ENCODE measurements at regions not wholly inside any gene's neighbourhood (a gene's known extent, or its start where the extent isn't known, plus 50 kb on each side); places are given as distances from the start of the nearest gene placed in this dataset.

DNA sequence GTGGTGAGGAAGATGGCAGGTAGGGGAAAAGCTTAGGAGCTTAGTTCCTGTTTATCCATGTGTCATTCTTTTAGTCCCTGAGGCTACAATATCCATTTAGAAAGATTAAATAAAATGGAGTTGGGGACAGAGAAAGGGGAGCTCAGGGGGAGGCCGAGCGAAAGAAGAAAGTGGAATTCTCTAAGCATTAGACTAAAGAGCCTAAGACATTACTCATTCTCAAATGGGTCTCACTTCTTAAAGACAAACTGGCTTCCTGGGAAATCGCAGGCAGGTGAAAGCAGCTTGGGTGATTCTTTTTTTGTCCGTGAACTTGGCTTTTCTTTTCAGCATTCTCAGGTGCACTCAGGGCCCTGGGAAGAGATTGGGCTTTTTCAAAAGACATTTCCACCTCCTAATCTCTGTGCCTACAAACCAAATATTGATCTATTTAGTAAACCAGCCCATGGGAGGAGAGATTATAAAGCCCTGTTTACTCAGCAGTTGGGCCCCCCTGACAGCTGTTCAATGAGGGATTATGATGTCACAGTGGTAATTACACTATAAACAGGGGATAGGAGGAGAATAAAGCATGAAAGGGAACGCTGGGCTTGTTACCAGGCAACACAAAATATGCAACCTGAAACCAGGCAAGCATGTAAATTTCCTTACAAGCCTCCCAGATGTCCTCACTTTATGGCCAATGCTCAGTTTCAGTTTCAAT lies 584.0 kb downstream of the ACTL7B start:
- Histone ChIP-seq H3K9ac (ENCODE audit: low read length) (no peak overlapping the region), H3F3A (ENCODE audit: insufficient read depth, low read length) (no peaks in the 10 kb centered on the region), H3K27ac (ENCODE audit: low read depth, low read length, poor library complexity, severe bottlenecking) (no peak overlapping the region), H3K4me3 (ENCODE audit: low read depth, low read length, poor library complexity, severe bottlenecking) (no peak overlapping the region), H3K27me3 (ENCODE audit: insufficient read depth, low read length) (no peaks in the 10 kb centered on the region), H3K4me2 (ENCODE audit: low read length) (no peak overlapping the region), H4K20me1 (ENCODE audit: insufficient read depth, low read length) (no peaks in the 10 kb centered on the region), H3K9me2 (ENCODE audit: low read depth, low read length) (no peaks in the 10 kb centered on the region), H3K36me3 (ENCODE audit: insufficient read depth, low read length) (no peaks in the 10 kb centered on the region), H2AFZ (ENCODE audit: low read length) (no peak overlapping the region), H3K9me3 (ENCODE audit: low read length) (no peaks in the 10 kb centered on the region), H3K4me1 (ENCODE audit: insufficient read depth, low read length, severe bottlenecking) (no peaks in the 10 kb centered on the region), H3K79me2 (ENCODE audit: insufficient read depth, low read length) (no peaks in the 10 kb centered on the region)
- TF ChIP-seq, protein P1, sequence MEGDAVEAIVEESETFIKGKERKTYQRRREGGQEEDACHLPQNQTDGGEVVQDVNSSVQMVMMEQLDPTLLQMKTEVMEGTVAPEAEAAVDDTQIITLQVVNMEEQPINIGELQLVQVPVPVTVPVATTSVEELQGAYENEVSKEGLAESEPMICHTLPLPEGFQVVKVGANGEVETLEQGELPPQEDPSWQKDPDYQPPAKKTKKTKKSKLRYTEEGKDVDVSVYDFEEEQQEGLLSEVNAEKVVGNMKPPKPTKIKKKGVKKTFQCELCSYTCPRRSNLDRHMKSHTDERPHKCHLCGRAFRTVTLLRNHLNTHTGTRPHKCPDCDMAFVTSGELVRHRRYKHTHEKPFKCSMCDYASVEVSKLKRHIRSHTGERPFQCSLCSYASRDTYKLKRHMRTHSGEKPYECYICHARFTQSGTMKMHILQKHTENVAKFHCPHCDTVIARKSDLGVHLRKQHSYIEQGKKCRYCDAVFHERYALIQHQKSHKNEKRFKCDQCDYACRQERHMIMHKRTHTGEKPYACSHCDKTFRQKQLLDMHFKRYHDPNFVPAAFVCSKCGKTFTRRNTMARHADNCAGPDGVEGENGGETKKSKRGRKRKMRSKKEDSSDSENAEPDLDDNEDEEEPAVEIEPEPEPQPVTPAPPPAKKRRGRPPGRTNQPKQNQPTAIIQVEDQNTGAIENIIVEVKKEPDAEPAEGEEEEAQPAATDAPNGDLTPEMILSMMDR (IDR thresholded peaks at IDR 0.05; ENCODE audit: low read length), result no peak
- no peak for TF ChIP-seq EZH2 (IDR thresholded peaks at IDR 0.05; ENCODE audit: borderline replicate concordance, low read length)

DNA sequence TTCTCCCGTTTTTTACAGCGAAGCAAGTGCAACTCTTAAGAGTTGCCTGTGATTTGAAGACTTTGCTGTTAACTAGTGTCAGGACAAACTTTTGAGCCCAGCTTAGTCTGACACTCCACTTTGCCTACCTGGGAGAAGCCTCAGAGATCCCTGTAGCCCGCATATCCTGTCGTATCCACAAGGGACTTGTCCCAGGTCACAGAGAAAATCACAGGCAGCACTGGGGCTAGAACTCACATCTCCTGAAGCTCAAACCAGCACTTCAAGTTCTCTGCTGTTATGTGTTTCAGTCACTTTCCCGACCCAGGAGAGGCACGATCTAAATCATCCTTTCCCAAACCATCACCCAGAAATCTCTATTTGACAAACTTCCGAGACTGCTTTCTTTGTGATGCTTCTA lies 584.5 kb downstream of the ACTL7B start:
- Histone ChIP-seq H3K9ac (ENCODE audit: low read length) (no peak overlapping the region), H3F3A (ENCODE audit: insufficient read depth, low read length) (no peaks in the 10 kb centered on the region), H3K4me1 (ENCODE audit: insufficient read depth, low read length, severe bottlenecking) (no peaks in the 10 kb centered on the region), H2AFZ (ENCODE audit: low read length) (no peak overlapping the region), H3K27me3 (ENCODE audit: insufficient read depth, low read length) (no peaks in the 10 kb centered on the region), H3K36me3 (ENCODE audit: insufficient read depth, low read length) (no peaks in the 10 kb centered on the region), H4K20me1 (ENCODE audit: insufficient read depth, low read length) (no peaks in the 10 kb centered on the region), H3K9me3 (ENCODE audit: low read length) (no peaks in the 10 kb centered on the region), H3K79me2 (ENCODE audit: insufficient read depth, low read length) (no peaks in the 10 kb centered on the region), H3K9me2 (ENCODE audit: low read depth, low read length) (no peaks in the 10 kb centered on the region), H3K27ac (ENCODE audit: low read depth, low read length, poor library complexity, severe bottlenecking) (no peak overlapping the region), H3K4me3 (ENCODE audit: low read depth, low read length, poor library complexity, severe bottlenecking) (no peak overlapping the region), H3K4me2 (ENCODE audit: low read length) (no peak overlapping the region)
- TF ChIP-seq, protein P1 (IDR thresholded peaks at IDR 0.05; ENCODE audit: low read length), result no peak
- no peak for TF ChIP-seq EZH2 (IDR thresholded peaks at IDR 0.05; ENCODE audit: borderline replicate concordance, low read length)

DNA sequence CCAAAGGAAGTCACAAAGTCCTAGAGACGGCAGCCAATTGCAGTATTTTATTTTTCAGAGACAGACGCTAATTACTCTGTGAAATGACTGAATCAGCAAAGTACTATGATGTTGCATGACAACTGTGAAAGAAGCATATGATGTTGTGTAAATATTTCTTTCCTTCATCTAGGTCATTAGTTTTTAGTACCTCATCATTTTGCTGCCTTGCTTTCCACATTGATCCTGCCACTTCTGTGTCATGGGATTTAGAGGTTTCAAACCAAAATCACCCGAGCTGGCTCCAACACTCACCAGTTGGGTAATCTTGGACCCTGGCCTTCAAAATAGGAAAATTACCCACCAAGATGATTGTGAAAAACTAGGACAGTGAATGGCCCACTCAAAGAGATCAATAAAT lies 585.2 kb downstream of the ACTL7B start:
- Histone ChIP-seq H3K9ac (ENCODE audit: low read length) (no peak overlapping the region), H3K4me1 (ENCODE audit: insufficient read depth, low read length, severe bottlenecking) (no peaks in the 10 kb centered on the region), H3K9me3 (ENCODE audit: low read length) (no peaks in the 10 kb centered on the region), H4K20me1 (ENCODE audit: insufficient read depth, low read length) (no peaks in the 10 kb centered on the region), H3K4me3 (ENCODE audit: low read depth, low read length, poor library complexity, severe bottlenecking) (no peak overlapping the region), H3K4me2 (ENCODE audit: low read length) (no peak overlapping the region), H3K79me2 (ENCODE audit: insufficient read depth, low read length) (no peaks in the 10 kb centered on the region), H2AFZ (ENCODE audit: low read length) (no peak overlapping the region), H3F3A (ENCODE audit: insufficient read depth, low read length) (no peaks in the 10 kb centered on the region), H3K36me3 (ENCODE audit: insufficient read depth, low read length) (no peaks in the 10 kb centered on the region), H3K27me3 (ENCODE audit: insufficient read depth, low read length) (no peaks in the 10 kb centered on the region), H3K27ac (ENCODE audit: low read depth, low read length, poor library complexity, severe bottlenecking) (no peak overlapping the region), H3K9me2 (ENCODE audit: low read depth, low read length) (no peaks in the 10 kb centered on the region)
- no peak for TF ChIP-seq EZH2 (IDR thresholded peaks at IDR 0.05; ENCODE audit: borderline replicate concordance, low read length)
- TF ChIP-seq, protein P1 (IDR thresholded peaks at IDR 0.05; ENCODE audit: low read length), result no peak

Data from OCI-LY1 (cell line).